H9 (cell line): ENCODE measurements at regions not wholly inside any gene's neighbourhood (a gene's known extent, or its start where the extent isn't known, plus 50 kb on each side); places are given as distances from the start of the nearest gene placed in this dataset.

Experiments used
- DNase-seq: peaks from one replicate; pipeline ENCODE4 v3.0.0-alpha.2; 2017
- H2AFZ ChIP-seq: one replicate; pipeline ENCODE4 v1.6.1; 2013; ENCODE audit warnings: mild to moderate bottlenecking, low read length, control low read depth, moderate library complexity
- H2AK5ac ChIP-seq: 2 replicates; pipeline ENCODE4 v1.6.1; 2013; ENCODE audit warnings: low read length, control low read depth, mixed read lengths; ENCODE audit not compliant: insufficient read length
- H2BK120ac ChIP-seq: one replicate; pipeline ENCODE4 v1.6.1; 2013; ENCODE audit warnings: low read depth, mild to moderate bottlenecking, low read length, control low read depth, inconsistent platforms; ENCODE audit not compliant: poor library complexity, severe bottlenecking
- H2BK12ac ChIP-seq: 2 replicates; pipeline ENCODE4 v1.6.1; 2013; ENCODE audit warnings: low read length, control low read depth, mixed read lengths, low read depth; ENCODE audit not compliant: insufficient read length
- H2BK15ac ChIP-seq: 2 replicates; pipeline ENCODE4 v1.6.1; 2013; ENCODE audit warnings: low read depth, low read length, control low read depth
- H2BK20ac ChIP-seq: one replicate; pipeline ENCODE4 v1.6.1; 2013; ENCODE audit warnings: low read depth, mild to moderate bottlenecking, low read length, control low read depth, inconsistent platforms; ENCODE audit not compliant: poor library complexity, severe bottlenecking
- H2BK5ac ChIP-seq: 2 replicates; pipeline ENCODE4 v1.6.1; 2013; ENCODE audit warnings: low read length, control low read depth, mixed read lengths; ENCODE audit not compliant: insufficient read length
- H3K14ac ChIP-seq: 2 replicates; pipeline ENCODE4 v1.6.1; 2013; ENCODE audit warnings: low read length, control low read depth; ENCODE audit not compliant: insufficient read depth
- H3K18ac ChIP-seq: 2 replicates; pipeline ENCODE4 v1.6.1; 2013; ENCODE audit warnings: low read depth, mild to moderate bottlenecking, mixed read lengths, low read length, control low read depth; ENCODE audit not compliant: insufficient read length
- H3K23ac ChIP-seq: 2 replicates; pipeline ENCODE4 v1.6.1; 2013; ENCODE audit warnings: low read length, control low read depth, mixed read lengths, low read depth; ENCODE audit not compliant: insufficient read length
- H3K23me2 ChIP-seq: 2 replicates; pipeline ENCODE4 v1.6.1; 2013; ENCODE audit warnings: low read depth, mild to moderate bottlenecking, mixed read lengths, low read length, control low read depth; ENCODE audit not compliant: insufficient read length, poor library complexity, severe bottlenecking
- H3K27ac ChIP-seq: 2 replicates; pipeline ENCODE4 v1.5.1; 2013; ENCODE audit warnings: low read length, control low read depth, mixed read lengths, low read depth; ENCODE audit not compliant: insufficient read length
- H3K27me3 ChIP-seq: 2 replicates; pipeline ENCODE4 v1.6.1; 2013; ENCODE audit warnings: low read length, control low read depth, inconsistent platforms; ENCODE audit not compliant: insufficient read depth
- H3K4ac ChIP-seq: 2 replicates; pipeline ENCODE4 v1.6.1; 2013; ENCODE audit warnings: low read depth, mild to moderate bottlenecking, control low read depth, inconsistent platforms, low read length, moderate library complexity
- H3K4me1 ChIP-seq: 2 replicates; pipeline ENCODE4 v1.6.1; 2013; ENCODE audit warnings: low read length, control low read depth, inconsistent platforms; ENCODE audit not compliant: insufficient read depth
- H3K4me2 ChIP-seq: 2 replicates; pipeline ENCODE4 v1.6.1; 2013; ENCODE audit warnings: low read length, control low read depth, mixed read lengths; ENCODE audit not compliant: insufficient read length, insufficient read depth
- H3K56ac ChIP-seq: 2 replicates; pipeline ENCODE4 v1.6.1; 2013; ENCODE audit warnings: low read depth, mild to moderate bottlenecking, mixed read lengths, low read length, control low read depth; ENCODE audit not compliant: insufficient read length
- H3K79me1 ChIP-seq: 2 replicates; pipeline ENCODE4 v1.6.1; 2013; ENCODE audit warnings: low read depth, mild to moderate bottlenecking, moderate library complexity, low read length, control low read depth, inconsistent platforms; ENCODE audit not compliant: insufficient read depth, poor library complexity, severe bottlenecking
- H3K79me2 ChIP-seq: 2 replicates; pipeline ENCODE4 v1.6.1; 2013; ENCODE audit warnings: low read length, control low read depth, inconsistent platforms; ENCODE audit not compliant: insufficient read depth
- H3K9ac ChIP-seq: 2 replicates; pipeline ENCODE4 v1.6.1; 2013; ENCODE audit warnings: low read length, control low read depth, mixed read lengths; ENCODE audit not compliant: insufficient read length; ENCODE audit errors: extremely low read depth
- H3K9me3 ChIP-seq: one replicate; pipeline ENCODE4 v1.6.1; 2013; ENCODE audit warnings: low read depth, low read length, inconsistent platforms; ENCODE audit not compliant: control insufficient read depth
- H3T11ph ChIP-seq: one replicate; pipeline ENCODE4 v1.6.1; 2013; ENCODE audit warnings: mild to moderate bottlenecking, low read length, control low read depth, inconsistent platforms
- H4K20me1 ChIP-seq: one replicate; pipeline ENCODE4 v1.6.1; 2013; ENCODE audit not compliant: control insufficient read depth, insufficient read length, insufficient read depth
- H4K5ac ChIP-seq: 2 replicates; pipeline ENCODE4 v1.6.1; 2013; ENCODE audit warnings: low read depth, mild to moderate bottlenecking, mixed read lengths, low read length, control low read depth; ENCODE audit not compliant: insufficient read length
- H4K8ac ChIP-seq: replicated peaks from 2 replicates; pipeline ENCODE4 v1.6.1; 2013; ENCODE audit warnings: low read length, control low read depth, mixed read lengths, low read depth; ENCODE audit not compliant: insufficient read length
- H4K91ac ChIP-seq: 2 replicates; pipeline ENCODE4 v1.6.1; 2013; ENCODE audit warnings: low read depth, mild to moderate bottlenecking, moderate library complexity, mixed read lengths, low read length, control low read depth; ENCODE audit not compliant: insufficient read length
- H3K27ac Mint-ChIP-seq, 3 experiments: 2 replicates in 2 of 3; 3 replicates in 1 of 3; pipeline ENCODE4 v1.8.0; 2020 to 2021; ENCODE audit warnings: mixed read lengths in 3 of 3, mild to moderate bottlenecking in 1 of 3, moderate library complexity in 1 of 3
- H3K27me3 Mint-ChIP-seq: 2 replicates; pipeline ENCODE4 v1.8.0; 2021; ENCODE audit warnings: low read depth, mild to moderate bottlenecking, moderate library complexity, mixed read lengths
- H3K36me3 Mint-ChIP-seq, 3 experiments: 2 replicates in 2 of 3; 3 replicates in 1 of 3; pipeline ENCODE4 v1.8.0; 2020 to 2021; ENCODE audit warnings: low read depth in 3 of 3, mixed read lengths in 3 of 3; ENCODE audit not compliant: insufficient read depth in 1 of 3
- H3K4me1 Mint-ChIP-seq, 2 experiments: 2 replicates each; pipeline ENCODE4 v1.8.0; 2020; ENCODE audit warnings: mixed read lengths in 2 of 2
- H3K4me3 Mint-ChIP-seq, 2 experiments: 2 replicates in 1 of 2; 3 replicates in 1 of 2; pipeline ENCODE4 v1.8.0; 2020 to 2021; ENCODE audit warnings: mild to moderate bottlenecking in 2 of 2, mixed read lengths in 2 of 2, moderate library complexity in 1 of 2
- H3K9me3 Mint-ChIP-seq, 2 experiments: 2 replicates in 1 of 2; 3 replicates in 1 of 2; pipeline ENCODE4 v1.8.0; 2020; ENCODE audit warnings: mild to moderate bottlenecking in 2 of 2, mixed read lengths in 2 of 2, moderate library complexity in 1 of 2
- WGBS: extraction: QIAGEN DNeasy Blood & Tissue Kit; methylation state at CpG from one replicate; pipeline ENCODE4 v1.1.7; 2013; ENCODE audit warnings: missing lambda C conversion rate, low lambda C conversion rate, mixed read lengths; ENCODE audit not compliant: insufficient read length; ENCODE audit errors: extremely low coverage; 5-methylcytosine and 5-hydroxymethylcytosine counted together
- TF ChIP-seq, protein P1 (sequence below): fragments of 200-600 bp; sonication (generic); conservative IDR thresholded peaks from 3 replicates; pipeline ENCODE4 v1.8.0; 2021; ENCODE audit warnings: antibody characterized with exemption, mild to moderate bottlenecking

DNA sequence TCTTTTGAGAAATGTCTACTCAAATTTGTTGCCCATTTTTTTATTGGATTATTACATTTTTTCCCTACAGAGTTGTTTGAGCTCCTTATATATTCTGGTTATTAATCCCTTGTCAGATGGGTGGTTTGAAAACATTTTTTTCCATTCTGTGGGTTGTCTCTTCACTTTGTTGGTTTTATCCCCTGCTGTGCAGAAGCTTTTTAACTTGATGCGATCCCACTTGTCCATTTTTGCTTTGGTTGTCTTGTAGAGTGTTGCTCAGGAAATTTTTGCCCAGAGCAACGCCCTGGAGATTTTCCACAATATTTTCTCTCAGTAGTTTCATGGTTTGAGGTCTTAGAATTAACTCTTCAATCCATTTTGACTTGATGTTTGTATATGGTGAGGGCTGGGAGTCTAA is 592.8 kb upstream of the GOT2 start:
- no peak for DNase-seq
- Mint-ChIP-seq H3K9me3 (no peaks in the 10 kb centered on the region; a peak in 2 of 5 replicates), H3K27me3 (peaks cover 76% of the 10 kb centered on the region), H3K4me1 (peaks cover 13 to 15% of the 10 kb centered on the region in 2 experiments), H3K4me3 (no peak overlapping the region), H3K36me3 (no peaks in the 10 kb centered on the region), H3K27ac (no peak overlapping the region)
- Histone ChIP-seq H2AFZ (no peak overlapping the region), H3K79me1 (no peaks in the 10 kb centered on the region), H4K8ac (no peak overlapping the region), H4K20me1 (no peaks in the 10 kb centered on the region), H3K56ac (no peak overlapping the region), H3K79me2 (no peaks in the 10 kb centered on the region), H3K9me3 (no peaks in the 10 kb centered on the region), H3K4ac (no peak overlapping the region), H2BK20ac (no peak overlapping the region), H3K18ac (no peak overlapping the region), H3K23me2 (no peaks in the 10 kb centered on the region), H3K4me1 (no peaks in the 10 kb centered on the region), H2AK5ac (no peak overlapping the region), H4K5ac (no peak overlapping the region), H3K14ac (no peak overlapping the region), H4K91ac (no peak overlapping the region), H3T11ph (no peak overlapping the region), H3K4me2 (no peak overlapping the region), H2BK5ac (no peak overlapping the region), H2BK12ac (no peak overlapping the region), H3K27me3 (no peaks in the 10 kb centered on the region), H3K23ac (no peak overlapping the region), H2BK120ac (no peak overlapping the region), H3K27ac (no peak overlapping the region), H2BK15ac (no peak overlapping the region), H3K9ac (no peak overlapping the region)
- TF ChIP-seq, protein P1, sequence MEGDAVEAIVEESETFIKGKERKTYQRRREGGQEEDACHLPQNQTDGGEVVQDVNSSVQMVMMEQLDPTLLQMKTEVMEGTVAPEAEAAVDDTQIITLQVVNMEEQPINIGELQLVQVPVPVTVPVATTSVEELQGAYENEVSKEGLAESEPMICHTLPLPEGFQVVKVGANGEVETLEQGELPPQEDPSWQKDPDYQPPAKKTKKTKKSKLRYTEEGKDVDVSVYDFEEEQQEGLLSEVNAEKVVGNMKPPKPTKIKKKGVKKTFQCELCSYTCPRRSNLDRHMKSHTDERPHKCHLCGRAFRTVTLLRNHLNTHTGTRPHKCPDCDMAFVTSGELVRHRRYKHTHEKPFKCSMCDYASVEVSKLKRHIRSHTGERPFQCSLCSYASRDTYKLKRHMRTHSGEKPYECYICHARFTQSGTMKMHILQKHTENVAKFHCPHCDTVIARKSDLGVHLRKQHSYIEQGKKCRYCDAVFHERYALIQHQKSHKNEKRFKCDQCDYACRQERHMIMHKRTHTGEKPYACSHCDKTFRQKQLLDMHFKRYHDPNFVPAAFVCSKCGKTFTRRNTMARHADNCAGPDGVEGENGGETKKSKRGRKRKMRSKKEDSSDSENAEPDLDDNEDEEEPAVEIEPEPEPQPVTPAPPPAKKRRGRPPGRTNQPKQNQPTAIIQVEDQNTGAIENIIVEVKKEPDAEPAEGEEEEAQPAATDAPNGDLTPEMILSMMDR: no peak
- WGBS: no CpG with 5 or more reads among the region's 2 CpGs
